GM21390 (cell line): ENCODE measurements at regions not wholly inside any gene's neighbourhood (a gene's known extent, or its start where the extent isn't known, plus 50 kb on each side); places are given as distances from the start of the nearest gene placed in this dataset.

Experiments
- ATAC-seq: cut with Tn5 transposase; IDR thresholded peaks from one replicate; pipeline ENCODE4 v1.9.1; 2021; ENCODE audit not compliant: unreplicated experiment

DNA sequence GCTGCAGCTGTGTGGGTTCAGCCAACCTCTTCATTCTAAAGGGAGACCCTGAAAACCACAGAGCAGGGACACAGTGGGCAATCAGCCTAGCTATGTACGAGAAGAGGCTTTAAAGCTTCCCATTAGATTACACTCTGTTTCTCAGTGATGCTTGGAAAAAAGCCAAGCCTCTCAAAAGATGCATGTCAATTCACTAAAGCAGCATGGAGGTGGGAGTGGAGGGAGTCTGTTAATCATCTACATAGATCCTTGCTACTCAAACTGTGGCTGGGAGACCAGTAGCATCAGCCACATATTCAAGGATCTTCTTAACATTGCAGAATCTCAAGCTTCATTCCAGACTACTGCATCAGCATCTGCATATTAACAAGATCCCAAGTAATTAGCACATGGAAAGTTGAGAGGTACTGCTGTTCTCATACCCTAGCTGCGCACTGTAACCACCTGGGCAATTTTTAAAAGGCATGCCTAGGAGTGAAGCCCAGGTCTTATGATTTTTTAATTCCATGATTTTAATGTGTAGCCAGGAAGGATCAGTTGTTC, 305.9 kb downstream of the PMP22 start:
- no peak for ATAC-seq

DNA sequence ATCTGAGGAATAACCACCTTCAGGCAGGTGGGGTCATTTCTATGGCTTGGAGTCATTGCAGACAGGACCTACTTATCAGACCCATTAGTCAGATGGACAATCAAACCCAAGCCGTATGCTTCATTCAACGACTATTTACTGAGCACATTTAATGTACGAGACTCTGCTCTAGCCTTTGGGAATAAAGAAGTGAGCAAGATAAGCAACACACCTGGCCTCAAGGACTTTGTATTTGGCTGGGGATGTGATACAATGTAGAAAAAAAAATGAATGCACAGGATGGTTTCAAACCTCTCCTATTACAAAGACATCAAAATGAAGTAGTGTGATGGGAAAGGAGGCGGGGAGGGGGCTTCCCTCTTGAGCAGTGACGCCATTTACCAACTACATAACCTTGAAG, 311.7 kb downstream of the PMP22 start:
- no peak for ATAC-seq

- ATAC-seq, result no peak
Measured at GRCh38 chr17:14950686-14951085, 314.4 kb downstream of the PMP22 start.

GRCh38 chr17:14950216-14950615, 314.9 kb downstream of the PMP22 start:
- ATAC-seq, result no peak

DNA sequence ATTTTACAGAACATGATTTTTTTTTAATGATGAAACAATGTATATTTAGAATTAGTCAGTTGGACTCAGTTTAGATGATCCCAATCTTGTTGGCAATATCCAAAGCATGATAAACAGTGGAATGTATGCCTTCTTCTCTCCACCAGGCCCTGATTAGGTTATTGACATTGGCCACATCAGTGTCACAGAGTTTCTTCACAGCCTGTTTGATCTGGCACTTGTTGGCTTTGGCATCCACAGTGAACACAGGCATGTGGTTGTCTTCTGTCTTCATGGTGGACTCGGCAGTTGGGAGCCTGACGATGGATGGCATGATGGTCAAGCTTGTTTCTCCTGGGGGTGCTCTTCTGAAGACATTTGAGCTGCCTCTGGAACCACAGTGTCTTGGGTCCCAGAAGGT, 317.5 kb downstream of the PMP22 start:
- ATAC-seq, result no peak

- no peak for ATAC-seq
Measured at GRCh38 chr17:14946481-14946880, 318.6 kb downstream of the PMP22 start.

- ATAC-seq, result no peak
Measured at GRCh38 chr17:14942526-14943190, 322.5 kb downstream of the PMP22 start.

DNA sequence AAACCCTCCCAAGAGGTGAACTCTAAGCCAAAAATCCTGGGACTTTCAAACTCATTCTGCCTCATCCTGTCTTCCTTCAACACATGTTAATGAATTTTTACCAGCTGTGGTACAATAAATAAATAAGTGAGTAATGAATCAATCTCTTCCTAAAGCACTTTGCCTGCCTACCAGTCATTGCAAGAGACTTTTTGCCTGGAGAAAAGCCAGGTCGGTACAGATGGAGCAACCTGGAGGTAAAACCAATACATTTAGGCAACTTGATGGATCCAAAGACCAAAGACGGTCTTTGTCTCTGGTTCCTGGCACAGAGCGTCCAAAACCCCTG, 324.2 kb downstream of the PMP22 start:
- ATAC-seq, result no peak

- ATAC-seq, result no peak
Measured at GRCh38 chr17:14940108-14940937, 324.8 kb downstream of the PMP22 start.

GRCh38 chr17:14935845-14936485, 329.2 kb downstream of the PMP22 start:
- no peak for ATAC-seq

- ATAC-seq, result no peak
Measured at GRCh38 chr17:14935139-14935841, 329.8 kb downstream of the PMP22 start.

GRCh38 chr17:14933676-14934075, 331.4 kb downstream of the PMP22 start:
- ATAC-seq, result no peak

GRCh38 chr17:14926526-14927122, 338.5 kb downstream of the PMP22 start:
- ATAC-seq, result no peak

DNA sequence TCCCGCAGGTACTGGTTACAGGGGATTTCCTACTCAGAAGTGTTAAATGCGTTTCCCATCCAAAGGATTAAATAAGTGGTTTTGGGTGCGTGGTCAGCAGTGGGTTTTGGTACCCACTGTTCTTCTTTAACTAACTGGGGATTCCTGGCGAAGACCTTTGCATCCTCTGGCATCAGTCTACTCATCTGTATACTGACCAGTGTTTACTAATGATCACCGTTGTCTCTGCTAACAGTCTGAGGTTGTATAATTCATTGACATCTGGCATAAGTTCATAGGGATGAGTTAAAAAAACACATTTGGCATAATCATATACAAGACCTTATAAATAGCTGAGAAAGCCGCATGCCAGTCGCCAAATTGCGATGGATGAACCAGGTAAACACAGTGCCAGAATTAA, 339.1 kb downstream of the PMP22 start:
- no peak for ATAC-seq

DNA sequence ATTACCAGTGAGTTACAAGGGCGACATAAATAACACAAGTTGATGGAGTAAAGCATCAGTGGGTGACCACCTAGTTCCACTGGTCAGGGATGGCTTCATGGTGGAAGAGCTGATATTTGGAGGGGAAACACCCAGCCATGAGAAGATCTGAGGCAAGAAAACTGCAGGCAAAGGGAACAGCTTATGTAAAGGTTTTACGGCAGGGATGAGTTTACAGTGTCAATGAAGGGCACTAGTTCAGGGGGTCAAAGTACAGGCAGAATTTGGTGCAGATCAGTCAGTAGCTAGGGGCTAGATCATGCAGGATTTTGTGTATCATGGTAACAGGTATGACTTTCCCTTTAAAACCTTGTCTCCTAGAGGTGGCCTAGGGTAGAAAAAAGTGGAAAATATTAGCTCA, 339.6 kb downstream of the PMP22 start:
- ATAC-seq, result no peak

DNA sequence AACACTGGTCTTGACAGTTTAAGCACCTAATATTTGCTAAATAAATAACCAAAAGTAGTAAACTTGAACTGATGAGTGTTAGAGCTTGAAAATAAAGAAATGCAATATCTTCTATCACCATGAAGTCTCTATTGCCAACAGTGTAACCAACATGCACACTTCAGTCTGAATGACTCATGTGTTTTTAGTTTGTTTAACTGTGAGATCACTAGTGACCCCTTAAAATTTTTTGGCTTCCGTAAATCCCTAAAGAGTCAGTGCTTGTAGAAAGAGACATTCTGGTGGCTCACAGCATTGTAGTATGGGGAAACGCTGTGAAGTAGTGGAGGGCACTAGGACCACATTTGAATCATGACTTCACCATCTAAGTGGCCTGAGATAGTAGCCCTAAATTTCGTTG, 341.1 kb downstream of the PMP22 start:
- no peak for ATAC-seq

DNA sequence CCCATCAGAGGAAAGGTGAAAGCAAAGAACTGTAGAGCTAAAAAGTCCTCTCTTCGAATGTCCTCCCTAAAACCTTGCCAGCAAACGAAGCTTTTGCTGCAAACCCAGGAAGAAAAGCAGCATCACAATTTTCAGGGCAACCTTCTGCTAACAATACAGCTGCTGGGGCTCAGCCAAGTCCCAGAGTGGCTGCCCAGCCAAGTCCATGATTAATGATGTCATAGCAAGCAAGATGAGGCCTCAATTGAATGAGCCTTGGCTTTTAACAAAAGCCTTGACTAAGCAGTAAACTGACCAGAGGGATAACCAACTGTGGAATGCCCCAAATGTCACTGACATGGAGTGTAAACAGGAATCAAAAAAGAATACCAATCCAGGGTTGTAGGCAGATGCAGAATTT, 342.7 kb downstream of the PMP22 start:
- ATAC-seq, result no peak

GRCh38 chr17:14921936-14922335, 343.2 kb downstream of the PMP22 start:
- ATAC-seq, result no peak

DNA sequence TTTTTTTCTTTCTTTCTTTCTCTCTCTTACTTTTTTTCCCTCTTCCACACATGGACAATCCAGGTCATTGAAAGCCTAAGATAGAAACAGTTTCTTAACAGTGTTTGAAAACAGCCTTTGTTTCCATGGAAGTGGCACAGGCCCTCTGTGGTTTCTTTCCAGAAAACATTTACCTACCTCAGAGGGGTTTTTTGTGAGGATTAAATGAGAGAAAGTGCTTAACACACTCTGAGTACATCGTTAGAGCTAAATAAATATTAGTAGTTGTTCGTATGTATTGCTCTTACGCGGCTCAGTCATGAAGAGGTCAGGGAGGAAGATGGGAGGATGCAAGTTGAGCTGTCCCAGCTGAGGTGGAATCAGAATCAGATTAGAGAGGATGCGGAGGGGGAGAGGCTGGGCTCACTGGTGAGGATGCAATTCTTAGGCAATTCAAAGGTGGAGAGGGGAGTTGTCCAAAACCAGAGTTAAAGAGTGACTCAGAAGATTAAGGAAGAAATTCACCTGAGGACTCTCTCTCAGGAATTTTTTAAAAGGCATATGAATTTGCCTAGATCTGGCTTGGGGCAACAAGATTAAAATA, 345.4 kb downstream of the PMP22 start:
- ATAC-seq, result no peak

DNA sequence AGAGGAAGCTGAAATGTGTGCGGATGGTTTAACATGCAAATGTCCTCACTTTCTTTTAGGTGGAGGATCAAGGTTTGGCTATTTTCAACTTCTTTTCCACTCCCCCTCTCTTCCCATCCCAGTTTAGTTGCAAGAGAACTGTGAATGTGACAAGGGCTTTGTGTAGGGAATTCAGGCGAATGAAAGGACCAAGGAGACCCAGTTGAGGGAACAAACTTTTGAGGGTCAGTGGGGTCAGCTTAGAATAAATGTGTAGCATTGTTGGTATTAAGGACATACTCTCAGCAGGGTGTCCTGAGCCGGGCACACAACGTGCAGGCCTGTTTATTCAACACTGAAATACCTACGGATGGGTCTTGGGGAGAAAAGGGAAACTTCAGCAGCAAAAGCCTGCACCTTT, 346.0 kb downstream of the PMP22 start:
- no peak for ATAC-seq

DNA sequence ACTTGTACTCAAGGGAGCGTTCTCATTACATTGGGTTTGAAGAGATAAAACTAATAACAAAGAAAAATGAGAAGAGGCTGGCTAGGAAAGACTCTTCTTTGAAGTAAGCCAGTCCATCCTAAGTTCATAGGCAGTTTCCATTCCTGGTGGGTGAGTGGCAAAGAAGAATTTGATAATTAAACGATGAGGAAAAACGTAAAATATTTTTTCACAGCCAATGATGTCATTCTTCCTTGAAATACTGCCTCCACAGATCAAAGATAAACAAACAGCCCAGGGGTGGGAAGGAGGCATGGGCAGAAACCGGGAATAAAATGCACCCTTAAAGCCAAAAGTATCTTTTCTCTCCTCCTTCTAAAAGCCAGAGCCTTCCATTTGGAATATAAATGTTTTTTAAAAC, 346.6 kb downstream of the PMP22 start:
- no peak for ATAC-seq
